ENCODE measurements at regions not wholly inside any gene's neighbourhood (a gene's known extent, or its start where the extent isn't known, plus 50 kb on each side); places are given as distances from the start of the nearest gene placed in this dataset.

DNA sequence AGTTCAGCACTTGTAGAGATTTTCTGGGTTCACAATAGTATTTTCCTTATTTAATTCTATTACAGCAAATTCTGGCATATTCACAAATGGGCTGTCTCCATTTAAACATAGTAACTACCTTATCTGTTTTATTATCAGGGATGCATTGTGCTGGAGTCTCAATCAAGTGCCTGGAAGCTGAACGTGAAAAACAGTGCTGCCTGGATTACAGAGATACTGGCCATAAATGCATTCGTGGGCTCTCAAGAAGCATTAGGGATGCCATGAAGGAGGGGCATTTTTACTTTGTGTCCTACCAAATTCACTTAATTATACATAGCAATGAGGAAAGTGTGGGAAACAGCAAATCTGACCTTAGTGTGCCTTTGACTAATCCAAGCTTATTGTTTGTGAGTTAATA lies 184.6 kb downstream of the ABCC12 start:
- DNase-seq (ENCODE audit: low spot score in 2 of 2) = no peak
- intact Hi-C loops (cut with DNase I; ENCODE audit: low total_unique reads) = no loop called here
- Histone ChIP-seq H3K4me3 (no peak overlapping the region), H3K27me3 (no peaks in the 10 kb centered on the region), H3K9me3 (no peaks in the 10 kb centered on the region), H3K36me3 (no peaks in the 10 kb centered on the region), H3K27ac (no peak overlapping the region), H3K4me1 (no peaks in the 10 kb centered on the region)
- TF ChIP-seq POLR2AphosphoS5 (IDR thresholded peaks at IDR 0.05) (no peak), POLR2A (IDR thresholded peaks at IDR 0.05) (no peak)
- TF ChIP-seq, protein P1, sequence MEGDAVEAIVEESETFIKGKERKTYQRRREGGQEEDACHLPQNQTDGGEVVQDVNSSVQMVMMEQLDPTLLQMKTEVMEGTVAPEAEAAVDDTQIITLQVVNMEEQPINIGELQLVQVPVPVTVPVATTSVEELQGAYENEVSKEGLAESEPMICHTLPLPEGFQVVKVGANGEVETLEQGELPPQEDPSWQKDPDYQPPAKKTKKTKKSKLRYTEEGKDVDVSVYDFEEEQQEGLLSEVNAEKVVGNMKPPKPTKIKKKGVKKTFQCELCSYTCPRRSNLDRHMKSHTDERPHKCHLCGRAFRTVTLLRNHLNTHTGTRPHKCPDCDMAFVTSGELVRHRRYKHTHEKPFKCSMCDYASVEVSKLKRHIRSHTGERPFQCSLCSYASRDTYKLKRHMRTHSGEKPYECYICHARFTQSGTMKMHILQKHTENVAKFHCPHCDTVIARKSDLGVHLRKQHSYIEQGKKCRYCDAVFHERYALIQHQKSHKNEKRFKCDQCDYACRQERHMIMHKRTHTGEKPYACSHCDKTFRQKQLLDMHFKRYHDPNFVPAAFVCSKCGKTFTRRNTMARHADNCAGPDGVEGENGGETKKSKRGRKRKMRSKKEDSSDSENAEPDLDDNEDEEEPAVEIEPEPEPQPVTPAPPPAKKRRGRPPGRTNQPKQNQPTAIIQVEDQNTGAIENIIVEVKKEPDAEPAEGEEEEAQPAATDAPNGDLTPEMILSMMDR (IDR thresholded peaks at IDR 0.05) = no peak

DNA sequence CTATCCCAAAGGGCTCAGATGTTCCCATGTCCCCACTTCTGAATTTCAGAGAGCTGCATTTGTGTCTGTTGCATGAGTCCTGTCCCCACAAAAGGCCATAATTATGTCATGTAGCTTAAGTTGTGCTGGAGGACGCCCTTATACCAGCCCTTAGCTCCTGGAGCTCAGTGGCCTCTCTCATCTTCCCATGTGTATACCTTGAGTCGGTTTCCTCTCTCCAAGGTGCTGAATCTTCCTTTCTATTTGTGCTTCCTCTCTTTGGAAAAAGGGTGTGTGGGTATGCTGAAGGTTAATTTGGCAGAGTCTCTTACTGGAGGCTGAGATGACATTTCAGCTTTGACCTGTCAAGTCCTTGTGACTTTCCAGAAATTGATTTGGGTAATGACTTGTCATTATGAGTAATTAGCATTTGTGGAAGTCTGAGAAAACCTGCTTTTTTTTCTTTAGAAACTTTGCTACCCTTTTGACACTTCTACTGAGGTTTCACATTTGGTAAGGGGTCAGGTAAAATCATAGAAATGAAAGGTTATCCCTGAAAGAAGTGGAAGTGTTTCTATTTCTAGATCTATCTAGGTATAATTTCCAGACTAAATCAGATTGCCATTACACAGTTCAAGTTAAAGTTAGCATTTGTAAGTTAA lies 185.4 kb downstream of the ABCC12 start:
- Histone ChIP-seq H3K27ac (no peak overlapping the region), H3K4me1 (no peaks in the 10 kb centered on the region), H3K27me3 (no peaks in the 10 kb centered on the region), H3K9me3 (no peaks in the 10 kb centered on the region), H3K36me3 (no peaks in the 10 kb centered on the region), H3K4me3 (no peak overlapping the region)
- DNase-seq (ENCODE audit: low spot score in 2 of 2) = no peak
- TF ChIP-seq POLR2A (IDR thresholded peaks at IDR 0.05) = no peak
- TF ChIP-seq, protein P1 (IDR thresholded peaks at IDR 0.05) = no peak
- no peak for TF ChIP-seq POLR2AphosphoS5 (IDR thresholded peaks at IDR 0.05)
- intact Hi-C loops (cut with DNase I; ENCODE audit: low total_unique reads) = no loop called here

DNA sequence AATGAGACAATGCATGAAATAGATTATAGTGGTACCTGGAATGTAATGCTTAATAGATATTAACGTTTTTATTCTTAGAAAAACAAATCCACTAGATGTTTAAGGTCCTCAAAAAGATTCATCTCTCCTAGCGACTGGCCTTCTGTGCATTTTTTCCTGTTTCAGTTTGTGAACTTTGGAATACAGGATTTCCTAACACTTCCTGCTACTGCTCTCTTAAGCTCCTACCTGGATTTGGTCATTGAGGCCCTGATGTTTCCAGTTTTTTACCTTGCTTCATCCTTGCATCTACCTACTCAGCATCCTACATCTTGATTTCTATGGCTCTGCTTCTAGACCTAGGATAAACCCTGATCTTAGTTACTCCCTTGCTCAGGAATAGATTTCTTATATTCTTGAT lies 188.4 kb downstream of the ABCC12 start:
- no peak for DNase-seq (ENCODE audit: low spot score in 2 of 2)
- no peak overlapping the region for H3K4me3 ChIP-seq
- H3K4me1 ChIP-seq = no peaks in the 10 kb centered on the region
- H3K9me3 ChIP-seq = no peaks in the 10 kb centered on the region
- intact Hi-C loops (cut with DNase I; ENCODE audit: low total_unique reads) = no loop called here
- no peaks in the 10 kb centered on the region for H3K27me3 ChIP-seq
- no peaks in the 10 kb centered on the region for H3K36me3 ChIP-seq
- H3K27ac ChIP-seq = no peak overlapping the region
- TF ChIP-seq, protein P1 (IDR thresholded peaks at IDR 0.05) = no peak
- TF ChIP-seq POLR2AphosphoS5 (IDR thresholded peaks at IDR 0.05) (no peak), POLR2A (IDR thresholded peaks at IDR 0.05) (no peak)

GRCh38 chr16:47966325-47966724 lies 189.5 kb downstream of the ABCC12 start:
- TF ChIP-seq, protein P1 (IDR thresholded peaks at IDR 0.05) = no peak
- TF ChIP-seq POLR2A (IDR thresholded peaks at IDR 0.05) (no peak), POLR2AphosphoS5 (IDR thresholded peaks at IDR 0.05) (no peak)
- DNase-seq (ENCODE audit: low spot score in 2 of 2) = no peak
- no peaks in the 10 kb centered on the region for H3K4me1 ChIP-seq
- H3K27me3 ChIP-seq = no peaks in the 10 kb centered on the region
- no peak overlapping the region for H3K4me3 ChIP-seq
- H3K36me3 ChIP-seq = no peaks in the 10 kb centered on the region
- intact Hi-C loops (cut with DNase I; ENCODE audit: low total_unique reads) = no loop called here
- no peaks in the 10 kb centered on the region for H3K9me3 ChIP-seq
- H3K27ac ChIP-seq = no peak overlapping the region

- Histone ChIP-seq H3K36me3 (no peaks in the 10 kb centered on the region), H3K4me3 (no peak overlapping the region), H3K4me1 (no peaks in the 10 kb centered on the region), H3K9me3 (no peaks in the 10 kb centered on the region), H3K27ac (no peak overlapping the region), H3K27me3 (no peaks in the 10 kb centered on the region)
- intact Hi-C loops (cut with DNase I; ENCODE audit: low total_unique reads) = no loop called here
- DNase-seq (ENCODE audit: low spot score in 2 of 2) = no peak
- TF ChIP-seq POLR2AphosphoS5 (IDR thresholded peaks at IDR 0.05) = no peak
- TF ChIP-seq, protein P1 (IDR thresholded peaks at IDR 0.05) = no peak
- no peak for TF ChIP-seq POLR2A (IDR thresholded peaks at IDR 0.05)
Measured at GRCh38 chr16:47965439-47965838, 190.4 kb downstream of the ABCC12 start.
